Epithelial cell of proximal tubule (primary cell): ENCODE measurements at regions not wholly inside any gene's neighbourhood (a gene's known extent, or its start where the extent isn't known, plus 50 kb on each side); places are given as distances from the start of the nearest gene placed in this dataset.

Experiments used
- DNase-seq: peaks from one replicate; pipeline ENCODE4 v3.0.0-alpha.2; 2011; ENCODE audit warnings: low read depth
- H3K4me3 ChIP-seq: 2 replicates; pipeline ENCODE4 v1.5.1; 2011; ENCODE audit warnings: low read depth, mild to moderate bottlenecking, low read length
- TF ChIP-seq, protein P1 (sequence below): conservative IDR thresholded peaks from 2 replicates; pipeline ENCODE4 v1.5.1; 2012; ENCODE audit warnings: low read depth, mild to moderate bottlenecking, low read length

DNA sequence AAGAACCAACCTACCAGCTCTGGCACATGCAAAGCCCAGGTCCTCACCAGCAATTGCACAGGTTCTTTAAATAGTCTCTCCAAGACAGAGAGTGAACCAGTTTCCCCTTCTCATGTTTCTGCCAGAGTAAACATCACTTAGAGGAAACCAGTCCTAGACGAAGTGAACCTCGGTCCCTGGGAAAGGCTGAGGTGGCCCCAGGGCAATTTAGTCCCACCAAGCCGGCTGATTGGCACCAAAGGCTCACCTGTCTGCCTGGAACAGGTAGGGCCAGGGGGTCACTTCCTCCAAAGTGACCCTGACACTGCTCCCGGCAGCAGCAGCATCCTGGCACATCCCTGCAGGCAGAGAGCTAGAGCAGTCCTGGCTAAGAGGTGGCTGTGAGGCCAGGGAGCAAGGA lies 122.9 kb upstream of the ZNF507 start:
- DNase-seq: no peak
- no peak overlapping the region for H3K4me3 ChIP-seq
- TF ChIP-seq, protein P1, sequence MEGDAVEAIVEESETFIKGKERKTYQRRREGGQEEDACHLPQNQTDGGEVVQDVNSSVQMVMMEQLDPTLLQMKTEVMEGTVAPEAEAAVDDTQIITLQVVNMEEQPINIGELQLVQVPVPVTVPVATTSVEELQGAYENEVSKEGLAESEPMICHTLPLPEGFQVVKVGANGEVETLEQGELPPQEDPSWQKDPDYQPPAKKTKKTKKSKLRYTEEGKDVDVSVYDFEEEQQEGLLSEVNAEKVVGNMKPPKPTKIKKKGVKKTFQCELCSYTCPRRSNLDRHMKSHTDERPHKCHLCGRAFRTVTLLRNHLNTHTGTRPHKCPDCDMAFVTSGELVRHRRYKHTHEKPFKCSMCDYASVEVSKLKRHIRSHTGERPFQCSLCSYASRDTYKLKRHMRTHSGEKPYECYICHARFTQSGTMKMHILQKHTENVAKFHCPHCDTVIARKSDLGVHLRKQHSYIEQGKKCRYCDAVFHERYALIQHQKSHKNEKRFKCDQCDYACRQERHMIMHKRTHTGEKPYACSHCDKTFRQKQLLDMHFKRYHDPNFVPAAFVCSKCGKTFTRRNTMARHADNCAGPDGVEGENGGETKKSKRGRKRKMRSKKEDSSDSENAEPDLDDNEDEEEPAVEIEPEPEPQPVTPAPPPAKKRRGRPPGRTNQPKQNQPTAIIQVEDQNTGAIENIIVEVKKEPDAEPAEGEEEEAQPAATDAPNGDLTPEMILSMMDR: no peak

DNA sequence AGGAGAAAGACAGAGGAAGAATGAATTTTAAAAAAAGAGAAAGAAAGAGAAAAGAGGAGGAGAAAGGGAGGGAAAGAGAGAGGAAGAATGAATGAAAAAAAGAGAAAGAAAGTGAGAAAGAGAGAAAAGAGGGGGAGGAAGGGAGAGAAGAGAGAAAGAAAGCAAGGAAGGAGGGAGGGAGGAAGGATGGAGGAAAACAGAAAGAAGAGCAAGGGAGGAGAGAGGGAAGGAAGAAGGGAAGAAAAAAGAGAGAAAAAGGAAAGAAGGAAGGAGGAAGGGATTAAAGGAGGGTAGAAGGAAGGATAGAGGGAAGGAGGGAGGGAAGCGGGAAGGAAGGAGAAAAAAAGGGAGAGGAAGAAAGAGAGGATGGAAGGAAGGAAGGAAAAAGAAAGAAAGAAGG lies 122.3 kb upstream of the ZNF507 start:
- no peak for DNase-seq
- H3K4me3 ChIP-seq: no peak overlapping the region
- TF ChIP-seq, protein P1: no peak

DNA sequence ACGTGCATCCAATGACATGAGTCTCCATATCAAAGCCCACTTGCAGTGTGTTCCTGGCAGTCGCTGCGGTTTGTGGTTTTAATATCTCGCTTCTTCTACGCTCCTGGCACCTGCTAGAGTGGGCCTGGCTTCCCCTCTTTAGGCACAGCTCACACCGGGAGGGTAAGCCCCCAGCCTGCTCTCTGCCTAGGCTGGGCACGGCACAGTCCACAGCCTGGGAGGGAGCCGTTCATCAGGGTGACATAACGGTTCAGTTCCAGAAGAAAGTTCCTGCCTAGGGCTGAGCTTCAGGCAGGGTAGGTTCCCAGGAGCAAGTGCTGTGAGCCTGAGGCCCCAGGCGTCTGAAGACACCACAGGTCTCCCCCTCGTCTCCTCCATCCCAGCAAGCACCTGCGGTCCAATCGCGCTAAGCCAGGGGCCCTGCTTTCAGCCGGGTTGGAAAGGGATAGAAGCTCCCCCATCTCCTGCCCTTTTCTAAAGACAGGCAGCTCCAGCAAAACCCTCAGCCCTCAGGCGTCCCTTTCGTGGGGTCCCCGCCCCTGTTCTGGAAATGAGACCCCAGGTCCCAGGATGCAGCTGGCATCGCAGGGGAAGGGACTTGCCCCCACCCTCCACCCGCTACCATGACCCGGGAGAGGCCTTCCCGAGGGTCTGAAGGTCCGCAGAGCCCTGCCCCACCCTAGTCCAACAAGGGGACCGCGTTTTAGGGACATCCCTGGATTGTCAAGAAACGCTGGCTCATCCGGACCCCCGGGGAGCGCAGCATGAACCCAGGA lies 121.6 kb upstream of the ZNF507 start:
- no peak for DNase-seq
- no peak overlapping the region for H3K4me3 ChIP-seq
- TF ChIP-seq, protein P1: no peak

DNA sequence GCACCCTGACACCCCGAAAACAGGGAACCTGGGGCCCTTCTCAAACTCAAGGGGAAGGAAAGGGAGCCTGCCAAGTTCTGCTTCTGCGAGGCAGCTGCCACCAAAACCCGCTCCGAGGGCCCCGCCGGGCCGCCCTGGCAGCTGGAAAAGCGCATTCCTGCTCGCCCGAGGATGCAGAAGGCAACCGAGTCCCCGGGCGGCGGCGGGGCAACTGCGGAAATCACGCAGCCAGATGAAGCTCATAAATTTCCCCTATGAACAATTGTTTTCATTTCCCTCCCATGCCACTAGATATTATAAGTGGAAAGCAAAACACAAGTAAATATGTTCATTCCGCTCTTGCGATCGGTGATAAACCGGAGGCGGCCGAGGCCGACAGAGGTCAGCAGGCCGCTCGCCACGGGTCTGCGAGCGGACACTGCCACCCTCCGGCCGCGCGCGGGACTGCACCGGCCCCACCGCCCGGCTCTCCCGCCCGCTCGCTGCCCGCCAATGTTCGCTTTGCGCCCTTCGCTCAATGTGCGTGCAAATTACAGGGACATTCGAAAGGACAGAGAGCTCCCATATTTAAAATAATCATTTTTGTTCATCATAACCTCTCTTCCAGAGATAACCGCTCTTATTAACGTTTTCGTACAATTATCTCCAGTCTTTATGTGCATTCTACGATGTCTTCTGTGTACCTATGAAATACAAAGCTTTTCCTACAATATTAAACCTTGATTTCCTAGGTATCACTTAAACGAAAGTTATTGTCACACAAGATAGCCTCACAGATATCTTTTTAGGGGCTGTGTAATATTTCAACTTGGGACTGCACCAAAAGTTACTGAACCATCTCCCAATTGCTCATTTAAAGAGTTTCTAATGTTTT lies 120.8 kb upstream of the ZNF507 start:
- DNase-seq: no peak
- TF ChIP-seq, protein P1: peak; percentile 87
- peak overlapping the region; percentile 18 for H3K4me3 ChIP-seq

DNA sequence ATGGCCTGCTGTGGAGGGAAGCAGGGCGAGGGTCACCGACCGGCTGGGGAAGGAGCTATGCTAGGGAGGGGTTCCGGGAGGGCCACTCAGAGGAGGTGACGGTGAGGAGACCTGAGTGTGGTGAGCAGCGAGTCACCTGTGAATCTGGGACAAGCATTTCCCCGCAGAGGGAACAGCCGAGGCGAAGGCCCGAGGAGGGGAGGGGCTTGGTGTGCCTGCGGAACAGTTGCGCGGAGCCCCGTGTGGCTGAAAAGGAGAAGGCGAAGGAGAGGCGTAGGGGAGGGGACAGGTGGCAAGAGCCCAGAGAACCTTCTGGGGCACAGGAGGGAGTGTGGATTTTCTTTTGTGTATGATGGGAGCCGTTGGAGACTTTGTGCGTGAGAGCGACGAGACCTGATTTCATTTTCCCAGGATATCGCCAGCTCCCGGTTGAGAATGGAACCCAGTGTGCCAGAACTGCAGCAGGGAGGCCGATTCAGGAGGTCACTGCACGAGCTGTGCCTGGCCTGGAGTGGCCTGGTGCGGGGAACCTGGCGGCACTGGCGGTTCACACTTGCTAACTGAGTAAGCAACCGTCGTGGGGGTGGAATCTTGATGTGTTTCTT lies 117.7 kb upstream of the ZNF507 start:
- TF ChIP-seq, protein P1: no peak
- H3K4me3 ChIP-seq: no peak overlapping the region
- DNase-seq: no peak

DNA sequence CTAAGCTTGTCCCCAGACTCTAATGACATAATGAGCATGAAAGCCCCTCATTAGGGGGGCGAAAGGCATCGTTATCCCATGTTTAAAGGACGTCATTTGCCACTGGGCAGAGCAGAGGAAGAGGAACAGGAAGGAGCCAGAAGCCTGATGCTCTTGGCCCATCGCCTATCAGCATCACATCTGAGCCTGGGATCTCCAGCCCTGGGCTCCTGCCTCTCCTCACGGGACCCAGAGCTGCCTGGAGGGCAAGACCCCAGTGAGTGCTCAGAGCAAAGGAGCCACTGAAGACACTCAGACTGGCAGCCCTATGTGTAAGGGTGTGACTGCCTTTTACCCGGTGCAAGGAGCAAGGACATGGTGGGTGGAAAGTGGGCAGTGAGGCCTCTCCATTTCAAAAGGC lies 115.0 kb upstream of the ZNF507 start:
- no peak for DNase-seq
- H3K4me3 ChIP-seq: no peak overlapping the region
- TF ChIP-seq, protein P1: no peak
